ENCODE measurements at regions not wholly inside any gene's neighbourhood (a gene's known extent, or its start where the extent isn't known, plus 50 kb on each side); places are given as distances from the start of the nearest gene placed in this dataset.

DNA sequence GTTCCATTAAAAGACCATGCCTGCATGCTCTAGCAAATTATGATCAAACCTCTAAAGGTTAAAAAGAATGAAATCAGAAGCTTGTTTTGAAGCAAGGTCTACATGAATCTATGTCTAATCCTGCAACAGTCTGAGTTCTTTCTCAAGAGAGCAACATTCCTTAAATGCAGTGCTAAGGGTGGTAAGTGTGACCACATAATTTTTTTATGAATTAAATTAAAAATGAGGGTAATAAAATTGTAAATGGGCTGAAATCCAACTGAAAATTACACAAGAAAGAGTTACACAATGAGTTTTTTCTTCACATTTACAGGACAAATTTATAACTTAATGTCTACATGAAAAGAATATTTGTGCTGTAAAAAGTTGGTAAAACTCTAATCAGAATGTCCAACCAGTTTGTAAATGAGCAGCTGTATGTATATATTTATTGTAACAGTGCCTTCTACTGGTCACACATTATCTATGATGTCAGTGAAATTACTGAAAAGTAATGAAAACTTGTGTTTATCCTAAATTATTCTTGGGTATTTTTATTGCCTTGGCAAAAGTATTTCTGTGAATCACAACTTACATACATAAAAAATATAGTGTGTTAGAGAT, 336.3 kb upstream of the PITX2 start:
- no peak overlapping the region for H3K4me3 ChIP-seq (ENCODE audit: low read depth, low read length)
- CTCF ChIA-PET, result interaction anchor here (1.4 to 1.5 kb wide), 2 partner anchors 18 to 328 kb away, joined by 3 read pairs; no protein-coding TSS in a partner anchor
- 0 out of 2 replicates have a peak, but pooled peaks cover 1% of the 10 kb centered on the region for H3K27me3 ChIP-seq (ENCODE audit: control insufficient read depth, insufficient read depth, low read length)
- TF ChIP-seq, protein P1, sequence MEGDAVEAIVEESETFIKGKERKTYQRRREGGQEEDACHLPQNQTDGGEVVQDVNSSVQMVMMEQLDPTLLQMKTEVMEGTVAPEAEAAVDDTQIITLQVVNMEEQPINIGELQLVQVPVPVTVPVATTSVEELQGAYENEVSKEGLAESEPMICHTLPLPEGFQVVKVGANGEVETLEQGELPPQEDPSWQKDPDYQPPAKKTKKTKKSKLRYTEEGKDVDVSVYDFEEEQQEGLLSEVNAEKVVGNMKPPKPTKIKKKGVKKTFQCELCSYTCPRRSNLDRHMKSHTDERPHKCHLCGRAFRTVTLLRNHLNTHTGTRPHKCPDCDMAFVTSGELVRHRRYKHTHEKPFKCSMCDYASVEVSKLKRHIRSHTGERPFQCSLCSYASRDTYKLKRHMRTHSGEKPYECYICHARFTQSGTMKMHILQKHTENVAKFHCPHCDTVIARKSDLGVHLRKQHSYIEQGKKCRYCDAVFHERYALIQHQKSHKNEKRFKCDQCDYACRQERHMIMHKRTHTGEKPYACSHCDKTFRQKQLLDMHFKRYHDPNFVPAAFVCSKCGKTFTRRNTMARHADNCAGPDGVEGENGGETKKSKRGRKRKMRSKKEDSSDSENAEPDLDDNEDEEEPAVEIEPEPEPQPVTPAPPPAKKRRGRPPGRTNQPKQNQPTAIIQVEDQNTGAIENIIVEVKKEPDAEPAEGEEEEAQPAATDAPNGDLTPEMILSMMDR (IDR thresholded peaks at IDR 0.05; ENCODE audit: insufficient read depth, low read depth, low read length), result peak; percentile 35; the same call in 1 of the 2 replicates
- POLR2A ChIA-PET, result no interaction called here
- DNase-seq (ENCODE audit: low read depth), result no peak
- H3K36me3 ChIP-seq (ENCODE audit: control insufficient read depth, insufficient read depth, low read length), result no peaks in the 10 kb centered on the region

DNA sequence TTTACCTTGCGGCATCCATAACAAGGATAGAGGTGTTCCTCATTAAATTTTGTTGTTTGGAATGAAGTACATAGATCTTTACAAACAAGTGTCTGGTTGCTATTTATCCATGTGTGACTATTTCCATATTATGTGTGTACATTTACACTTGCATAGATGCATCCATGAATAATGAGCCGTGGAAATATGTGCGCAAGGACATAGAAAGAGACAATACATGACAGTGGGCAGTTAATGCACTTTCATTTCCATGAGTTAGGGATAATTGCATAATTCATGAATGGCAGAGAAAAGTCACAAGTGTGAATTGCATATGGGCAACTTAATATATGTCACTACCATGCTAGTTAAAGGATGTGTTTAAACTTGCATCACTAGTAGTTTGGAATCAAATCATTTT, 338.2 kb upstream of the PITX2 start:
- CTCF ChIA-PET, result no interaction called here
- POLR2A ChIA-PET, result no interaction called here

DNA sequence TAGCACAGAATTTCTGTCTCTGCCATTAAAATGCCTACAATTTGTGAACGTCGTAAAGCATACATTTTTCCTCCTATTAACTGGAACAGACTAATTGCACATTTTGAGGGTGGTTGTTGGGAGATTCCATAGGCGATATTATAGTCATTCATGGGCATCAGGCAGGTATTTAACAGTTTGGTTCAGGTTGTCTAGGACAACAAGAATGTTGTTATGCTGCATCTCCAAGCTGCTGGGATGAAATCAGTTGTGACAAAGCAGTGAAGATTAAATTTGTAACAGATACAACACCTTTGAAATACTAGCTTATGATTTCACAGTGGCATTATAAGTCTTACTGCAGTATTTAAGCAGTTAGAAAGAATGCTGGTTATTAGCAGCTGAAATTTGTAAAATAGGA, 339.7 kb upstream of the PITX2 start:
- TF ChIP-seq, protein P1 (IDR thresholded peaks at IDR 0.05; ENCODE audit: insufficient read depth, low read depth, low read length), result no peak
- Histone ChIP-seq H3K27me3 (ENCODE audit: control insufficient read depth, insufficient read depth, low read length) (0 out of 2 replicates have a peak, but pooled peaks cover 1% of the 10 kb centered on the region), H3K4me3 (ENCODE audit: low read depth, low read length) (no peak overlapping the region), H3K36me3 (ENCODE audit: control insufficient read depth, insufficient read depth, low read length) (no peaks in the 10 kb centered on the region)
- DNase-seq (ENCODE audit: low read depth), result no peak
- ChIA-PET CTCF (interaction anchor here (0.6 to 1.4 kb wide), 3 partner anchors 64 to 669 kb away, joined by 3 to 4 read pairs (median 4); no protein-coding TSS in a partner anchor), POLR2A (no interaction called here)

More for the DNA sequence above, 338.2 kb upstream of the PITX2 start:
- TF ChIP-seq, protein P1 (IDR thresholded peaks at IDR 0.05; ENCODE audit: insufficient read depth, low read depth, low read length), result no peak
- no peaks in the 10 kb centered on the region for H3K36me3 ChIP-seq (ENCODE audit: control insufficient read depth, insufficient read depth, low read length)
- no peak for DNase-seq (ENCODE audit: low read depth)
- H3K27me3 ChIP-seq (ENCODE audit: control insufficient read depth, insufficient read depth, low read length), result 0 out of 2 replicates have a peak, but pooled peaks cover 1% of the 10 kb centered on the region
- no peak overlapping the region for H3K4me3 ChIP-seq (ENCODE audit: low read depth, low read length)

DNA sequence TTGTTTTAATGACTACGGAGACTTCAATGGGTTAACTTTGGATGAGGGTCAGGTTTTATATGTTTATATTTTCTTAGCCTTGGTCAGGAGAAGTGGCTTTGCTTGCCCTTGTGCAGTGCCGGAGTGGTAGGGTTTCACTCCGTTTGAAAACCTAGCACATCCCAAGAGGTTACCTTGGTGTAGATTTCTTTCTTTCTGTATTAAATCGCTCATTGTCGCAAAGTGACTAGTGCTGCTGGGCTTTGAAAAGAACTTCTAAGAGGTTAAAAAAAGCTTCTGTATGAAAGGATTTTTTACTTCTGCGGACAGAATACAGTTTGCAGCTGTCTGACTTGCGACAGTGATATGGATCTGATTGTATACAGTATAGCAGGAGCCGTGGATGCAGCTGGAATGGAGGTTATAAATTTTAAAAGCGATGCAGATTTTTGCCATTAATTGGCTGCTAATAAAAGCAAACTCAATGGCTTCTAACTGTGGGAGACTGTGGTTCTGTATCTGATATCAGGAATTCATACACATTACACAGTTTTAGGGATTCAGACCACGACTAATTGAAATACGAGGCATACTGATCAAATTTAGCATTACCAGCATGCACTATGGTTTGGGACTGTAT, 340.9 kb upstream of the PITX2 start:
- POLR2A ChIA-PET, result no interaction called here

DNA sequence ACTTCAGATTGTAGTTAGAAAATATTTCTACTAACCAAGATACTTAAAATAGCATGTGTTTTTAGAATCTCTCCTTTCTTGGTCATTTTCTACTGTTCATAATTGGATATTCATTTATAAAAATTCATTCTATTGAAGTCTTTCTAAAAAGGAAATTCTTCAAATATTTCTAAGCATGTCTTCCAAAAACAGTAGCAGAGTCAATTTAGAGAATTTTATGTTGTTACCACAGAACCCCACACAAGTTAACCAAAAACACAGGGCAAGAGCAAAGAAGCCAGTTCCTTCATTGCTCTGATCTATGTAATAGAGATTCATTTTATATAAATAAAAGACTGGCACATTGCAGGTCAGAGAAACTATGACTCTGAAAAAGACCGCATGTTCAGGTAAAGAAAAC, 345.1 kb upstream of the PITX2 start:
- H3K36me3 ChIP-seq (ENCODE audit: control insufficient read depth, insufficient read depth, low read length), result no peaks in the 10 kb centered on the region
- TF ChIP-seq, protein P1 (IDR thresholded peaks at IDR 0.05; ENCODE audit: insufficient read depth, low read depth, low read length), result no peak
- H3K27me3 ChIP-seq (ENCODE audit: control insufficient read depth, insufficient read depth, low read length), result peaks cover 1% of the 10 kb centered on the region
- H3K4me3 ChIP-seq (ENCODE audit: low read depth, low read length), result no peak overlapping the region
- no peak for DNase-seq (ENCODE audit: low read depth)
- ChIA-PET POLR2A (no interaction called here), CTCF (no interaction called here)

More for the DNA sequence above, 340.9 kb upstream of the PITX2 start:
- H3K4me3 ChIP-seq (ENCODE audit: low read depth, low read length), result no peak overlapping the region
- CTCF ChIA-PET, result interaction anchor here (1.1 to 1.4 kb wide), 2 partner anchors 30 to 668 kb away, joined by 4 read pairs; no protein-coding TSS in a partner anchor
- H3K36me3 ChIP-seq (ENCODE audit: control insufficient read depth, insufficient read depth, low read length), result no peaks in the 10 kb centered on the region
- 0 out of 2 replicates have a peak, but pooled peaks cover 1% of the 10 kb centered on the region for H3K27me3 ChIP-seq (ENCODE audit: control insufficient read depth, insufficient read depth, low read length)
- no peak for DNase-seq (ENCODE audit: low read depth)
- TF ChIP-seq, protein P1 (IDR thresholded peaks at IDR 0.05; ENCODE audit: insufficient read depth, low read depth, low read length), result no peak
